ENCODE measurements at regions not wholly inside any gene's neighbourhood (a gene's known extent, or its start where the extent isn't known, plus 50 kb on each side); places are given as distances from the start of the nearest gene placed in this dataset.

- DNase-seq: no peak
Measured at GRCh38 chr5:133760532-133760931, 148.2 kb upstream of the FSTL4 start.

- DNase-seq: no peak
Measured at GRCh38 chr5:133758641-133759040, 146.3 kb upstream of the FSTL4 start.

GRCh38 chr5:133757396-133757945, 145.1 kb upstream of the FSTL4 start:
- no peak for DNase-seq

GRCh38 chr5:133756756-133757155, 144.4 kb upstream of the FSTL4 start:
- no peak for DNase-seq

- DNase-seq: no peak
Measured at GRCh38 chr5:133756036-133756435, 143.7 kb upstream of the FSTL4 start.

- DNase-seq: no peak
Measured at GRCh38 chr5:133754575-133755169, 142.3 kb upstream of the FSTL4 start.

GRCh38 chr5:133753856-133754255, 141.5 kb upstream of the FSTL4 start:
- DNase-seq: no peak

- DNase-seq: no peak
Measured at GRCh38 chr5:133751846-133752245, 139.5 kb upstream of the FSTL4 start.

- no peak for DNase-seq
Measured at GRCh38 chr5:133751421-133751820, 139.1 kb upstream of the FSTL4 start.

- DNase-seq: no peak
Measured at GRCh38 chr5:133750856-133751255, 138.5 kb upstream of the FSTL4 start.

GRCh38 chr5:133750356-133750755, 138.0 kb upstream of the FSTL4 start:
- no peak for DNase-seq

- DNase-seq: no peak
Measured at GRCh38 chr5:133749331-133749985, 137.1 kb upstream of the FSTL4 start.

GRCh38 chr5:133746834-133747233, 134.5 kb upstream of the FSTL4 start:
- no peak for DNase-seq

GRCh38 chr5:133744960-133745308, 132.6 kb upstream of the FSTL4 start:
- no peak for DNase-seq

- DNase-seq: no peak
Measured at GRCh38 chr5:133744051-133744959, 132.0 kb upstream of the FSTL4 start.

GRCh38 chr5:133742431-133742988, 130.2 kb upstream of the FSTL4 start:
- no peak for DNase-seq

- no peak for DNase-seq
Measured at GRCh38 chr5:133741818-133742355, 129.5 kb upstream of the FSTL4 start.

- DNase-seq: no peak
Measured at GRCh38 chr5:133741396-133741795, 129.1 kb upstream of the FSTL4 start.

GRCh38 chr5:133739181-133739780, 126.9 kb upstream of the FSTL4 start:
- DNase-seq: no peak

GRCh38 chr5:133738271-133738670, 125.9 kb upstream of the FSTL4 start:
- no peak for DNase-seq

- DNase-seq: no peak
Measured at GRCh38 chr5:133736512-133736911, 124.2 kb upstream of the FSTL4 start.

GRCh38 chr5:133735346-133735745, 123.0 kb upstream of the FSTL4 start:
- no peak for DNase-seq

GRCh38 chr5:133734916-133735315, 122.6 kb upstream of the FSTL4 start:
- no peak for DNase-seq
